Cardiac muscle cell (in vitro differentiated cells and primary cell): ENCODE measurements at regions not wholly inside any gene's neighbourhood (a gene's known extent, or its start where the extent isn't known, plus 50 kb on each side); places are given as distances from the start of the nearest gene placed in this dataset.
"Not testable (repeated sequence)": the region's sequence is repeated elsewhere in the genome, so short reads cannot be mapped to it uniquely, and the experiment has no call there.

Source experiments
- DNase-seq, 2 donors: peaks; one replicate each; pipeline versions ENCODE4 v3.0.0 to v3.0.0-alpha.2; 2010 to 2017; ENCODE audit warnings: low read depth in 1 of 2, low spot score in 1 of 2
- H3K27ac ChIP-seq: fragments of 200-600 bp; sonication (generic); 2 replicates; pipeline ENCODE4 v1.5.1; 2016
- H3K27me3 ChIP-seq: fragments of 200-600 bp; sonication (generic); 2 replicates; pipeline ENCODE4 v1.6.0; 2016; ENCODE audit warnings: control low read depth
- H3K36me3 ChIP-seq: fragments of 200-600 bp; sonication (generic); 2 replicates; pipeline ENCODE4 v1.5.1; 2016; ENCODE audit warnings: control low read depth
- H3K4me1 ChIP-seq: fragments of 200-600 bp; sonication (generic); 2 replicates; pipeline ENCODE4 v1.8.1; 2017; ENCODE audit warnings: low read depth, mild to moderate bottlenecking, mixed run types
- H3K4me3 ChIP-seq: fragments of 200-600 bp; sonication (generic); 2 replicates; pipeline ENCODE4 v1.5.1; 2016; ENCODE audit warnings: mild to moderate bottlenecking
- H3K9me3 ChIP-seq: fragments of 200-600 bp; sonication (generic); 2 replicates; pipeline ENCODE4 v1.5.1; 2017; ENCODE audit warnings: low read depth, mild to moderate bottlenecking, control low read depth
- CTCF ChIP-seq: IDR thresholded peaks from 2 replicates; pipeline ENCODE4 v1.5.1; 2012; ENCODE audit warnings: low read depth, mild to moderate bottlenecking, low read length

GRCh38 chr13:22944378-22944777 is 236.4 kb upstream of the SGCG start:
- Histone ChIP-seq H3K36me3 (no peaks in the 10 kb centered on the region), H3K27ac (no peak overlapping the region), H3K9me3 (no peaks in the 10 kb centered on the region), H3K4me3 (no peak overlapping the region), H3K27me3 (no peaks in the 10 kb centered on the region), H3K4me1 (no peaks in the 10 kb centered on the region)
- TF ChIP-seq CTCF, result no peak
- no peak for DNase-seq

GRCh38 chr13:22945321-22946226 is 235.2 kb upstream of the SGCG start:
- H3K36me3 ChIP-seq, result no peaks in the 10 kb centered on the region
- no peak for TF ChIP-seq CTCF
- no peaks in the 10 kb centered on the region for H3K27me3 ChIP-seq
- H3K27ac ChIP-seq, result no peak overlapping the region
- no peak overlapping the region for H3K4me3 ChIP-seq
- DNase-seq, result no peak
- H3K4me1 ChIP-seq, result no peaks in the 10 kb centered on the region
- no peaks in the 10 kb centered on the region for H3K9me3 ChIP-seq

- H3K4me3 ChIP-seq, result no peak overlapping the region
- no peaks in the 10 kb centered on the region for H3K27me3 ChIP-seq
- no peak for TF ChIP-seq CTCF
- H3K27ac ChIP-seq, result no peak overlapping the region
- no peaks in the 10 kb centered on the region for H3K4me1 ChIP-seq
- H3K36me3 ChIP-seq, result no peaks in the 10 kb centered on the region
- DNase-seq, result no peak
- H3K9me3 ChIP-seq, result no peaks in the 10 kb centered on the region
Observed at GRCh38 chr13:22948421-22948820, 232.4 kb upstream of the SGCG start.

GRCh38 chr13:22952018-22952417 is 228.8 kb upstream of the SGCG start:
- not testable (repeated sequence) for H3K4me1 ChIP-seq, H3K36me3 ChIP-seq, H3K27ac ChIP-seq, DNase-seq, H3K9me3 ChIP-seq, H3K27me3 ChIP-seq, H3K4me3 ChIP-seq

- not testable (repeated sequence) for DNase-seq, H3K4me1 ChIP-seq, H3K9me3 ChIP-seq, H3K27me3 ChIP-seq, H3K4me3 ChIP-seq, H3K27ac ChIP-seq, H3K36me3 ChIP-seq
Observed at GRCh38 chr13:22955147-22955546, 225.6 kb upstream of the SGCG start.

- H3K4me1 ChIP-seq, H3K9me3 ChIP-seq, H3K27me3 ChIP-seq, H3K27ac ChIP-seq, H3K36me3 ChIP-seq, H3K4me3 ChIP-seq, DNase-seq: not testable (repeated sequence)
Observed at GRCh38 chr13:22956456-22957115, 224.2 kb upstream of the SGCG start.

- H3K36me3 ChIP-seq, H3K27me3 ChIP-seq, H3K9me3 ChIP-seq, DNase-seq, H3K4me3 ChIP-seq, H3K4me1 ChIP-seq, H3K27ac ChIP-seq: not testable (repeated sequence)
Observed at GRCh38 chr13:22959859-22960258, 220.9 kb upstream of the SGCG start.
